Endothelial cell of umbilical vein (primary cell): ENCODE measurements at regions not wholly inside any gene's neighbourhood (a gene's known extent, or its start where the extent isn't known, plus 50 kb on each side); places are given as distances from the start of the nearest gene placed in this dataset.

Source experiments
- BruUV-seq: library from RNA; stranded (reverse); fragments of 400-500 nt; replicated peaks from 2 replicates; lab custom pipeline; 2021; lab: Mats Ljungman, UMichigan
- CTCF ChIA-PET: fragments of 300-600, 350-600 bp; sonication (Branson Sonifier 250); formaldehyde crosslinking; loops from one replicate; lab custom pipeline; 2021; ENCODE audit warnings: antibody characterized with exemption, inconsistent platforms; lab: Charles Lee
- POLR2A ChIA-PET: fragments of 300-600, 350-600 bp; sonication (Branson Sonifier 250); formaldehyde crosslinking; loops from one replicate; lab custom pipeline; 2021; ENCODE audit warnings: antibody characterized with exemption, inconsistent platforms; lab: Charles Lee
- DNase-seq: peaks from one replicate; pipeline ENCODE4 v3.0.0-alpha.2; 2011; ENCODE audit warnings: low read depth, low spot score
- FAIRE-seq: peaks from 2 replicates; lab custom pipeline; 2011; peaks lifted over from hg19 to GRCh38; lab: Jason Lieb, UNC
- H2AFZ ChIP-seq: 2 replicates; pipeline ENCODE4 v1.6.0; 2012; ENCODE audit warnings: low read depth, low read length, control low read depth, inconsistent platforms
- H3K27ac ChIP-seq: 2 replicates; pipeline ENCODE4 v1.5.1; 2011; ENCODE audit warnings: low read depth, mild to moderate bottlenecking, control low read depth, low read length, moderate library complexity; ENCODE audit not compliant: insufficient read depth
- H3K27me3 ChIP-seq, 2 experiments: 2 replicates each; pipeline versions ENCODE4 v1.6.0 to v1.6.1; 2011; ENCODE audit warnings: low read length in 2 of 2, mixed read lengths in 1 of 2; ENCODE audit not compliant: control insufficient read depth in 2 of 2, insufficient read depth in 2 of 2
- H3K36me3 ChIP-seq, 2 experiments: 2 replicates in 1 of 2; 3 replicates in 1 of 2; pipeline ENCODE4 v1.5.1; 2011; ENCODE audit warnings: low read length in 2 of 2, mild to moderate bottlenecking in 1 of 2, moderate library complexity in 1 of 2; ENCODE audit not compliant: control insufficient read depth in 2 of 2, insufficient read depth in 2 of 2; ENCODE audit errors: extremely low read depth in 1 of 2
- H3K4me1 ChIP-seq: 3 replicates; pipeline ENCODE4 v1.5.1; 2011; ENCODE audit warnings: mild to moderate bottlenecking, low read length; ENCODE audit not compliant: control insufficient read depth, insufficient read depth; ENCODE audit errors: extremely low read depth
- H3K4me2 ChIP-seq: 2 replicates; pipeline ENCODE4 v1.6.1; 2011; ENCODE audit warnings: low read length, control low read depth, mixed read lengths; ENCODE audit not compliant: insufficient read depth
- H3K4me3 ChIP-seq, 3 experiments: fragments of 200-600 bp in 1 of 3; sonication (generic), shearing (Covaris generic) in 1 of 3; replicated peaks in 1 of 3; 2 replicates each; pipeline ENCODE4 v1.5.1; 2011 to 2016; ENCODE audit warnings: control low read depth in 3 of 3, low read length in 3 of 3, mild to moderate bottlenecking in 2 of 3, inconsistent platforms in 1 of 3, low read depth in 1 of 3, moderate library complexity in 1 of 3; ENCODE audit not compliant: insufficient read depth in 1 of 3
- H3K79me2 ChIP-seq: 2 replicates; pipeline ENCODE4 v1.6.0; 2012; ENCODE audit warnings: low read length, inconsistent platforms; ENCODE audit not compliant: control insufficient read depth, insufficient read depth
- H3K9ac ChIP-seq: replicated peaks from 2 replicates; pipeline ENCODE3; 2011; ENCODE audit warnings: low read length, control low read depth; ENCODE audit not compliant: insufficient read depth; ENCODE audit errors: extremely low read depth
- H3K9me1 ChIP-seq: replicated peaks from 3 replicates; pipeline ENCODE4 v1.6.0; 2011; ENCODE audit warnings: mild to moderate bottlenecking, low read length; ENCODE audit not compliant: control insufficient read depth, insufficient read depth; ENCODE audit errors: extremely low read depth
- H3K9me3 ChIP-seq: replicated peaks from 2 replicates; pipeline ENCODE4 v1.5.1; 2012; ENCODE audit warnings: low read length, inconsistent platforms; ENCODE audit not compliant: control insufficient read depth, insufficient read depth
- H4K20me1 ChIP-seq: replicated peaks from 2 replicates; pipeline ENCODE3; 2011; ENCODE audit warnings: mild to moderate bottlenecking, low read length; ENCODE audit not compliant: control insufficient read depth, insufficient read depth; ENCODE audit errors: extremely low read depth
- EZH2 ChIP-seq: IDR thresholded peaks from 2 replicates; pipeline ENCODE4 v1.6.1; 2012; ENCODE audit warnings: borderline replicate concordance, low read depth, mild to moderate bottlenecking, moderate library complexity, low read length, inconsistent platforms; ENCODE audit not compliant: severe bottlenecking
- FOS ChIP-seq: IDR thresholded peaks from 2 replicates; pipeline ENCODE4 v1.6.1; 2011; ENCODE audit warnings: mild to moderate bottlenecking, low read length, moderate library complexity, borderline replicate concordance; ENCODE audit not compliant: insufficient read depth
- GATA2 ChIP-seq: IDR thresholded peaks from 2 replicates; pipeline ENCODE4 v1.7.0; 2011; ENCODE audit warnings: low read depth, mild to moderate bottlenecking, moderate library complexity, mixed read lengths, low read length; ENCODE audit not compliant: insufficient read length, insufficient read depth
- JUN ChIP-seq: IDR thresholded peaks from 2 replicates; pipeline ENCODE4 v1.6.1; 2011; ENCODE audit warnings: borderline replicate concordance, low read depth; ENCODE audit not compliant: insufficient read length, insufficient read depth
- MYC ChIP-seq: IDR thresholded peaks from one replicate; pipeline ENCODE4 v1.6.1; 2011; ENCODE audit warnings: mild to moderate bottlenecking, low read depth, low read length
- POLR2A ChIP-seq: IDR thresholded peaks from 2 replicates; pipeline ENCODE4 v1.6.1; 2012; ENCODE audit warnings: low read depth, mild to moderate bottlenecking, control low read depth, low read length
- POLR2AphosphoS5 ChIP-seq: IDR thresholded peaks from 2 replicates; pipeline ENCODE4 v1.6.1; 2012; ENCODE audit warnings: low read depth, mild to moderate bottlenecking, control low read depth, low read length, moderate library complexity; ENCODE audit not compliant: insufficient read depth
- dilution Hi-C: fragments of 300-500 bp; cut with MboI; formaldehyde crosslinking; loops from one replicate; pipeline ENCODE4 v1.15.0; 2019; ENCODE audit warnings: low sequenced_read_pairs; ENCODE audit not compliant: extremely low pct_ligation_motif_present
- intact Hi-C: fragments of 100-400 bp; cut with micrococcal nuclease; formaldehyde crosslinking; loops from one replicate; pipeline ENCODE4 v1.10.0; 2022
- TF ChIP-seq, protein P1 (sequence below), 2 donors: IDR thresholded peaks; 1 replicate in 1 of 2; 2 replicates in 1 of 2; pipeline ENCODE4 v1.5.1; 2011; ENCODE audit warnings: low read length in 2 of 2, mild to moderate bottlenecking in 2 of 2, moderate library complexity in 2 of 2, control low read depth in 1 of 2, inconsistent platforms in 1 of 2, low read depth in 1 of 2; ENCODE audit not compliant: insufficient read depth in 1 of 2; ENCODE audit errors: extremely low read depth in 1 of 2
- TF ChIP-seq, protein P2 (sequence below): IDR thresholded peaks from 2 replicates; pipeline ENCODE4 v1.6.1; 2011; ENCODE audit not compliant: insufficient read depth, insufficient read length

DNA sequence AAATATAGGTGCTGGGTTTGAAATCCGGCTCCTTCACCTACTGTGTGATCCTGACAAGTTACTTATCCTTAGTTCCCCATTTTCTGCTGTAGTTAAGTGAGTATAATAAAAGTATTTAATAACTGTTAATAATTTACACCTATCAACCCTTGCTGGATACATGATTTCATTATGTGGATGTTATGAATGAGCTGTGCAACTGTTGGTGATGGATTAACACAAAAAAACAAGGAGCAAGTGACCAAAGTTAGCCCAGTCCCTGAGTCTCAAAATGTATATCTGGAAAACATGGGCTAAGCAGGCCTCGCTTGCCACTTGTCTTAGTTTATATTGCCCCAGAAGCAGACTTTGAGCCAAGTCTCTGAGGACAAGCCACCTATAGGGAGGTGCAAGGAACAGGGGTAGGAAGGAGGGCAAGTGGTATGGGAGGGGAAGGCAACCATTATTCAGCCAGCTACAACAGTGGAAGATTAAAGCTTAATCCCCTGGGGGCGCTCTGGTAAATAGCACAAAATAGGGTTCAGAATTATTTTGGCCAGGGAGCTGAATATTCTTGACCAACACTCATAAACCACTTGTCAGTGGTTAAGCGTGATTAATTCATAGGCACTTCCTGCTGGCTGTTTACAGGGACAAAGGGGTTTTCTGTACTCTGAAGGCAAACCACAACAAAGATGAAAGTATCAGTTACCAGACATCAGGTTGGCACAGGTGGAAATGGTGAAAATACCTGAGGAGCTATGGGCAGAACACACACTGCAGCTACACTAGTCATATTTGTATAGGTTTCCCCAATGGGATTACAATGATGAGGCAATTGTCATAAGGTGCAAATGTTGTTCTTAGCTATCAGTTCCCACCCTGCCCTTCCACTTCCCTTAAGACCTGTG lies 76.2 kb downstream of the TRIM42 start:
- intact Hi-C loops, result no loop called here
- BruUV-seq, result no TSS peak

DNA sequence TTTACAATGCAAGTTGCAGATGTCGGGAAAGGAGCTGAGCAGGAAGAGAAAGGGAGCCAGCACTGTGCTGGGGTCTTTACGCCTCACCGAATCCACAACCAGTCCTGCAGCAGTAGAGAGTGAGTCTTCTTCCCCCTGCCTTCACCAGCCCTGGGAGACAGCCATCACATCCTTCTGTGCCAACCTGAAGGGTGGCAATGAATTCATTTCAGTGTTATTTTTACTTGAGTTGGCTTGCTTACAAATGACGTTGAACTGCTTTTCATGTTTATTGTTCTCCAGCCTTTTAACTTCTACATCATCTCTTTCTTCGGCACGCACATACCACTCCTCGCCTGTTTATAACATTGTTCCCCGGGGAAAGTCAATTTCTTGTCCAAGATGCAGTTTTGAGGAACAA lies 77.1 kb downstream of the TRIM42 start:
- dilution Hi-C loops (no loop called here), intact Hi-C loops (no loop called here)
- no peaks in the 10 kb centered on the region for H4K20me1 ChIP-seq
- DNase-seq (no peak), FAIRE-seq (no peak)
- no peaks in the 10 kb centered on the region for H3K9me3 ChIP-seq
- H3K27ac ChIP-seq, result no peak overlapping the region
- H3K36me3 ChIP-seq, result no peaks in the 10 kb centered on the region
- no peak overlapping the region for H3K4me2 ChIP-seq
- H3K4me3 ChIP-seq, result no peak overlapping the region
- ChIA-PET POLR2A (no interaction called here), CTCF (no interaction called here)
- no peaks in the 10 kb centered on the region for H3K9me1 ChIP-seq
- no peak overlapping the region for H3K9ac ChIP-seq
- TF ChIP-seq MYC (no peak), FOS (no peak), POLR2AphosphoS5 (no peak), POLR2A (no peak), GATA2 (no peak), JUN (no peak), EZH2 (no peak)
- TF ChIP-seq, protein P1, sequence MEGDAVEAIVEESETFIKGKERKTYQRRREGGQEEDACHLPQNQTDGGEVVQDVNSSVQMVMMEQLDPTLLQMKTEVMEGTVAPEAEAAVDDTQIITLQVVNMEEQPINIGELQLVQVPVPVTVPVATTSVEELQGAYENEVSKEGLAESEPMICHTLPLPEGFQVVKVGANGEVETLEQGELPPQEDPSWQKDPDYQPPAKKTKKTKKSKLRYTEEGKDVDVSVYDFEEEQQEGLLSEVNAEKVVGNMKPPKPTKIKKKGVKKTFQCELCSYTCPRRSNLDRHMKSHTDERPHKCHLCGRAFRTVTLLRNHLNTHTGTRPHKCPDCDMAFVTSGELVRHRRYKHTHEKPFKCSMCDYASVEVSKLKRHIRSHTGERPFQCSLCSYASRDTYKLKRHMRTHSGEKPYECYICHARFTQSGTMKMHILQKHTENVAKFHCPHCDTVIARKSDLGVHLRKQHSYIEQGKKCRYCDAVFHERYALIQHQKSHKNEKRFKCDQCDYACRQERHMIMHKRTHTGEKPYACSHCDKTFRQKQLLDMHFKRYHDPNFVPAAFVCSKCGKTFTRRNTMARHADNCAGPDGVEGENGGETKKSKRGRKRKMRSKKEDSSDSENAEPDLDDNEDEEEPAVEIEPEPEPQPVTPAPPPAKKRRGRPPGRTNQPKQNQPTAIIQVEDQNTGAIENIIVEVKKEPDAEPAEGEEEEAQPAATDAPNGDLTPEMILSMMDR (IDR thresholded peaks at IDR 0.05; ENCODE audit: extremely low read depth in 1 of 2, insufficient read depth in 1 of 2, low read depth in 1 of 2, low read length in 2 of 2), result no peak
- TF ChIP-seq, protein P2, sequence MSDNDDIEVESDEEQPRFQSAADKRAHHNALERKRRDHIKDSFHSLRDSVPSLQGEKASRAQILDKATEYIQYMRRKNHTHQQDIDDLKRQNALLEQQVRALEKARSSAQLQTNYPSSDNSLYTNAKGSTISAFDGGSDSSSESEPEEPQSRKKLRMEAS, result no peak
- no peak overlapping the region for H2AFZ ChIP-seq
- no peaks in the 10 kb centered on the region for H3K79me2 ChIP-seq
- BruUV-seq, result no TSS peak
- no peaks in the 10 kb centered on the region for H3K27me3 ChIP-seq
- H3K4me1 ChIP-seq, result no peaks in the 10 kb centered on the region

More for the DNA sequence above, 76.2 kb downstream of the TRIM42 start:
- dilution Hi-C loops, result no loop called here
- H3K9me3 ChIP-seq, result no peaks in the 10 kb centered on the region
- ChIA-PET POLR2A (no interaction called here), CTCF (no interaction called here)
- DNase-seq, result no peak
- no peak overlapping the region for H3K27ac ChIP-seq
- no peaks in the 10 kb centered on the region for H3K27me3 ChIP-seq
- no peak overlapping the region for H3K9ac ChIP-seq
- no peak overlapping the region for H2AFZ ChIP-seq
- no peaks in the 10 kb centered on the region for H3K4me1 ChIP-seq
- no peak for TF ChIP-seq MYC
- no peak for FAIRE-seq
- H3K4me2 ChIP-seq, result no peak overlapping the region
- no peak overlapping the region for H3K4me3 ChIP-seq
- H3K9me1 ChIP-seq, result no peaks in the 10 kb centered on the region
- H3K36me3 ChIP-seq, result no peaks in the 10 kb centered on the region
- H3K79me2 ChIP-seq, result no peaks in the 10 kb centered on the region
- no peaks in the 10 kb centered on the region for H4K20me1 ChIP-seq
